Islet precursor cell (in vitro differentiated cells): ENCODE measurements at regions not wholly inside any gene's neighbourhood (a gene's known extent, or its start where the extent isn't known, plus 50 kb on each side); places are given as distances from the start of the nearest gene placed in this dataset.
A peak's percentile ranks its signal among the peaks of the same experiment; 100 is the strongest.
"Not testable (repeated sequence)": the region's sequence is repeated elsewhere in the genome, so short reads cannot be mapped to it uniquely, and the experiment has no call there.

Experiments
- DNase-seq: peaks from one replicate; pipeline ENCODE4 v3.0.0-alpha.2; 2018

- no peak for DNase-seq
Measured at GRCh38 chr1:95537176-95537575, 303.2 kb downstream of the RWDD3 start.

- DNase-seq, result not testable (repeated sequence)
Measured at GRCh38 chr1:95538242-95538641, 304.2 kb downstream of the RWDD3 start.

GRCh38 chr1:95542936-95543335 is 308.9 kb downstream of the RWDD3 start:
- DNase-seq, result no peak

- no peak for DNase-seq
Measured at GRCh38 chr1:95547005-95547404, 313.0 kb downstream of the RWDD3 start.

GRCh38 chr1:95548211-95548610 is 314.2 kb downstream of the RWDD3 start:
- DNase-seq, result no peak

GRCh38 chr1:95551201-95551600 is 317.2 kb downstream of the RWDD3 start:
- no peak for DNase-seq

- DNase-seq, result no peak
Measured at GRCh38 chr1:95553595-95553994, 319.6 kb downstream of the RWDD3 start.

GRCh38 chr1:95554408-95554807 is 320.4 kb downstream of the RWDD3 start:
- no peak for DNase-seq

GRCh38 chr1:95558791-95559190 is 324.8 kb downstream of the RWDD3 start:
- no peak for DNase-seq

- no peak for DNase-seq
Measured at GRCh38 chr1:95561346-95561745, 327.3 kb downstream of the RWDD3 start.

- no peak for DNase-seq
Measured at GRCh38 chr1:95562230-95562629, 328.2 kb downstream of the RWDD3 start.

- no peak for DNase-seq
Measured at GRCh38 chr1:95572002-95572401, 338.0 kb downstream of the RWDD3 start.

GRCh38 chr1:95572962-95573361 is 339.0 kb downstream of the RWDD3 start:
- no peak for DNase-seq

- DNase-seq, result no peak
Measured at GRCh38 chr1:95575291-95575690, 341.3 kb downstream of the RWDD3 start.

GRCh38 chr1:95578462-95578861 is 344.5 kb downstream of the RWDD3 start:
- no peak for DNase-seq

- DNase-seq, result no peak
Measured at GRCh38 chr1:95582191-95582590, 348.2 kb downstream of the RWDD3 start.

GRCh38 chr1:95582746-95583145 is 348.7 kb downstream of the RWDD3 start:
- no peak for DNase-seq

GRCh38 chr1:95583661-95584210 is 349.7 kb downstream of the RWDD3 start:
- DNase-seq, result no peak

GRCh38 chr1:95584315-95584714 is 350.3 kb downstream of the RWDD3 start:
- DNase-seq, result no peak

- no peak for DNase-seq
Measured at GRCh38 chr1:95604771-95605170, 370.8 kb downstream of the RWDD3 start.

GRCh38 chr1:95614197-95614596 is 380.2 kb downstream of the RWDD3 start:
- DNase-seq, result peak; percentile 54

GRCh38 chr1:95615421-95615820 is 381.4 kb downstream of the RWDD3 start:
- DNase-seq, result no peak

GRCh38 chr1:95620076-95620475 is 386.1 kb downstream of the RWDD3 start:
- no peak for DNase-seq

- peak; percentile 54 for DNase-seq
Measured at GRCh38 chr1:95622609-95623008, 388.6 kb downstream of the RWDD3 start.

GRCh38 chr1:95625224-95625623 is 391.2 kb downstream of the RWDD3 start:
- no peak for DNase-seq

- no peak for DNase-seq
Measured at GRCh38 chr1:95627244-95627643, 393.2 kb downstream of the RWDD3 start.
